ENCODE measurements at regions not wholly inside any gene's neighbourhood (a gene's known extent, or its start where the extent isn't known, plus 50 kb on each side); places are given as distances from the start of the nearest gene placed in this dataset.

- TF ChIP-seq POLR2A (IDR thresholded peaks at IDR 0.05) (no peak), CTCF (IDR thresholded peaks at IDR 0.05) (no peak)
Observed at GRCh38 chr1:68570871-68571270, 74.0 kb upstream of the DEPDC1 start.
